ENCODE measurements at regions not wholly inside any gene's neighbourhood (a gene's known extent, or its start where the extent isn't known, plus 50 kb on each side); places are given as distances from the start of the nearest gene placed in this dataset.

DNA sequence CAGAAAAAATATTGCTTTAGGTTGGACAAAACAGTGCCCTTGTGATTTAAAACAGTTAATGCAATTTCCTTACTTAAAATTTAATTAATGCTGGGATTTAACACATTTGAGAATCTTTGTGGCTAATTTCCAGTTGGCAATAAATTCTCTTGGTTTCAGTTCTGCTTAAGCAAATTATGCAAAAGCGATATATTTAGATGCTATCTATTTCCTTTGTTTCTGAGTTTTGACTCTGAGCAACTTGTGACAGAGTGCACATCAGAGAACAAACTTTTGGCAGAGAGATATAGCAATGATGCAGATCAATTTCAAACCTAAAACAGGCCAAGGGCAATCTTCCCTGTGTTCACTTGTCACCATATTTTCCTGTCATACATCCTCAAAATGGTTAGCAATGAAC lies 933.6 kb upstream of the ZWINT start:
- DNase-seq, result no peak

DNA sequence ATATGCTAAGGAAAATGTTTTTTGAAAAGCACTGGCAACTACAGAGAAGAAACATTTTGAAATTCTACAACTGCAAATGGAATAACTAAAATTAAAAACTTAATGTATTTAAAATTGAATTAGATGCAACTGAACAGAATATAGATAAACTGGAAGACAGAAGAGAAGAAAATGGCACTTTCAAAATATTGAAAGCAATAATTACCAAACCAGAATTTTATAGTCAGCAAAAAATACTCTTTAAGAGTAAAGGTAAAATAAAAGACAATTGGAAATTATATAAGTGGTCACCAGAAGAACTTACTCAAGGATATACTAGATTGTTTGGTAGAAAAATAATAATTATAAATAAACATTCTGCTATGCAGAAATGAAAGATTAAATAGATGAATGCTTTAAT lies 927.7 kb upstream of the ZWINT start:
- DNase-seq, result no peak

DNA sequence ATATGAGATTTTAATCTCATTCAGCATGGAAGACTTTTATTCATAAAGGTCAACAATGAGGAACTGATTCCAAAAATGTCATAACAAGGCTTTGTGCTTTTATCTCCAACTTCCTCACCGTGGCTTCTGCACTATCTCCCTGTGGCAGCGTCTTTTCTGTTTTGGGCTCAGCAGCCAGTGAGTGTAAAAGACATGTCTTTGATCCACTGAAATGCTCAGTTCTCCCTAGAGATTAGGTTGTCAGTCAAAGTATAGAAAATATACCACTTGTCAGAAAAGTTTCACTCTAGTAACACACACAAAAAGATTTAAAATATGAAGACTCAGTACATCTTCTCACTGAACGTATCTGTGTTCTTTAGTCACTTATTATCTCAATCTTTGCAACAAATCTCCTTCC lies 901.8 kb upstream of the ZWINT start:
- no peak for DNase-seq

DNA sequence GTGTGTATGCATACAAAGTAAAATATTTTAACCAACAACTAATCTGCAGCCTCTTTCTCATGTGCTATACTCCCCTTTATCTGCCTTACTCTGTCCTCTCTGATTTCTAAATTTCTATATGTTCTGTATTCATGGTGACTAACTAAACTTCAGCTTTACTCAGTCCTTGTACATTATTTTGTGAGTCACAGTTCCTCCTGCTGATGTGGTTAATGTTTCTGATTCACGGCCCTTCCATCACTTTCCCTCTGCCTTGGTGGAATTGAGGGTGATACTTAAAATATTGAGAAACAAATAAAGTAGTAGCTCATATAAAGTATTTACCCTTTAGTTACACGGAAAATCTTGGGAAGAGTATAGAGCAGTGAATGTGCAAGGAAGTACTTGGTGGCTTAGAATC lies 899.1 kb upstream of the ZWINT start:
- no peak for DNase-seq

DNA sequence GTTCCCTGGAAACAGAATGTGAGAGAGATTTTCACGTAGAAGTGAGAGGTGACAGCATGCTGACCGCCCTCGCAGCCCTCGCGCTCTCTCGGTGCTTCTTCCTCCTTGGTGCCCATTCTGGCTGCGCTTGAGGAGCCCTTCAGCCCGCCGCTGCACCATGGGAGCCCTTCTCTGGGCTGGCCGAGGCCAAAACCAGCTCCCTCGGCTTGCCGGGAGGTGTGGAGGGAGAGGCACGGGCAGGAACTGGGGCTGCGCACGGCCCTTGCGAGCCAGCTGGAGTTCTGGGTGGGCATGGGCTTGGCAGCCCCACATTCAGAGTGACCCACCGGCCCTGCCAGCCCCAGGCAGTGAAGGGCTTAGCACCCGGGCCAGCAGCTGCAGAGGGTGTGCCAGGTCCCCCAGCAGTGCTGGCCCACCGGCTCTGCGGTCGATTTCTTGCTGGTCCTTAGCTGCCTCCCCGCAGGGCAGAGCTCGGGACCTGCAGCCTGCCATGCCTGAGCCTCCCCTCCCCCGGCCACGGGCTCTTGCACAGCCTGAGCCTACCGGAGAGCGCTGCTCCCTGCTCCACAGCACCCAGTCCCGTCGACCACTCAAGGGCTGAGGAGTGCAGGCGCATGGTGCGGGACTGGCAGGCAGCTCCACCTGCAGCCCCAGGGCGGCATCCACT lies 888.7 kb upstream of the ZWINT start:
- DNase-seq, result no peak

DNA sequence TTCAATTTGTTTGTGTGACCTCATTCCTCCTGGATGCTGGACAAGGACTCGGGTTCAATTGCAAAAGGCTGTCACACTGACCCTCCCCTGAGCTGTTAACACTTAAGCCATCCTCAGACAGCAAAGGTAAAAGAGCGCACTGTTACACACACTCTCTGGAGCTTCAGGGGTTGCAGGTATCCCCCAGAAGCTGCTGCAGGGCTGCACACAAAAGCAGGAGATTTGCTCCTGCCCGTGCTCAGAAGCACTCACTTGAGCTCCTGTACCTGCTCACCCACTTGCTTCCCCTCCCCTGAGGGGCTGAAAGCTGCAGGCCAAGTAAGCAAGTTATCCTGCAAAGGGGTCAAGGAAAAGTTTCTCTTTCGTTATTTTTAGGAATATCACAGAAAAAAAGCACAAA lies 886.2 kb upstream of the ZWINT start:
- DNase-seq, result no peak

DNA sequence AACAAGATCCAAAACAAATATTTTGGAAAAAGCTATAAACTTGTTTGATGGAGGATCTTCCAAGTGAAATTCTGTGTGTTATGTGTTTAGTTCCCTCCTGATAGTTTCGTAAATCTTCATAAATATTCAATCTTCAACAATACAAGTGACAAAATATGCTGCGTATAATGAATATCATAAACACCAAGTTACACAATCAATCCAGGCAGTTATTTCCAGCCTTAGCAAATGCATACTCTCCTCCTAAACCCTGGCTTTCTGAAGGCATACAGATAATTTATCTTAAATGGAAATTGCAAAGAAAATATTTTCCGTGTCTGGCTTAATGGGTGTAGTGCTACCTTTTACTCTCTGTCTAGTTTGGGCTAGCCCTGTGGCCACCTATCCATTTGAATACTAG lies 864.9 kb upstream of the ZWINT start:
- DNase-seq, result no peak

DNA sequence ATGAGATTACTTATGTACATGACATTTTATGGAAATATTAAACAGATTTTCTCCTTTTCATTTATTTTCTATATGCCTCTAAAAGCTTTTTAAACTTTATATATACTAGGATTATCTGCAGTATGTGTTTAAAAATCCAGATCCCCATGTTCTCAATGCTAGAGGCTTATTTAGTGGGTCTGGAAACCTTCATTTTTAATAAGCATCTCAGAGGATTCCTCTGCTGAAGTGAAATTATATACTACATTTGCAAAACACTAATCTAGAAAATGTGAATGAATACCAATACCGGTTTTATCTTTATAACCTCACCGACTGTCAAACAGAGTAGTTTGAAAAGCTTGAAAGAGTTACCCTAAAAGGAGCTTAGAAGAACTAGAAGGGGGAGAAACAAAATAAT lies 863.8 kb upstream of the ZWINT start:
- DNase-seq, result no peak

GRCh38 chr10:57222603-57223002 lies 861.5 kb upstream of the ZWINT start:
- no peak for DNase-seq

DNA sequence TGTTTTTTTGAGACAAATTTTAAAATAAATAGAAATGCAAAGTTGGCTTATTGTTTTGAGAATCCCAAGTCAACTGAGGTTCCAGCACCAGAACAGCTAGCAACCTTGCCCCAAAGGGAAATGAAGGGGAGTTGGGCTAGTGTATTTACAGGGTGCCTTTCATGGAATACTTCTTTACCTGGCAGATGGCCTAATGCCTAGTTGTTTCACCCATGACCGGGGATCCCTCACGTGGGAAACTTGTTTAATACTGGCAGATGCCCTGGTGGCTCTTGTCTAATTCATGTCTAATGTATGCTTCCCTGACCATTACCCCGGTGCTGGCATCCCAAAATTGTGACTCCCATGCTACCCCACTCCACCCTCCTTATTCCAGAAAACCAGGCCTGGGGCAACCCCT lies 861.1 kb upstream of the ZWINT start:
- DNase-seq, result no peak

DNA sequence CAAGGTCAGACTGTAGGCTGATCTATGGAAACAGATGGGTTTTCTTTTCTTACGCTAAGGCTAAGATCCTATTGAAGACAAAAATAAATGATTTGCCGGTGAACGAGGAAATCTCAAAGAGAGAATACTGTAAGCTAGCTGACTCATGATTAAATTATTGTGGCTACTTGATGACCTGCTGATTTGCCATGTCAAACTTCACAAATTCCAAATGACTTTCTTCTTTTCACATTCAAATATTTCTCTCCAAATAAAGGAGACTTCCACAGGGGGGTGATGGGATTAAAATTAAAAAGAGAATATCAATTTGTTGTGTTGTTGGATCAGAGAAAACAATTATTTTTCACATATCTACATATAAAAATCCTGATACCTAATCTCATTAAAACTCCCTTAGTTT lies 860.6 kb upstream of the ZWINT start:
- no peak for DNase-seq

- no peak for DNase-seq
Observed at GRCh38 chr10:57218382-57218781, 857.3 kb upstream of the ZWINT start.

DNA sequence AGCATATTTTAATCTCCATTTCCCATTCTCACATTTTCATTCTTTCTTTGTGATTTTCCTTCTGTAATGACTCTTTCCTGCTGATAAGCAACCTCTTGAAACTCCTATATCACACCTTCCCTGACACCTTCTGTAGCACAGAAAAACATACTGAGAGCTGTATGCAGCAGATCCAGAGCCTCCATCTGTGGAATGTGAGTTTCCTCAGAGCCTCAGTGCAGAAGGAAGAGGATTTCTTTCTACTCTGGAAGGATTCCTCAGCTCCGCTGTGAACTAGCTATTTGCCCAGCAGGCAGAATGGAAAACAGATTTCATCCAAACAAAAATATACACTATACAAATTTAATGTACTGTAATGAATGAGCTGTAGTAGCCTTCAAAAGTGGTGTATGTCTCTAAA lies 841.3 kb upstream of the ZWINT start:
- no peak for DNase-seq

- DNase-seq, result no peak
Observed at GRCh38 chr10:57188846-57189245, 827.8 kb upstream of the ZWINT start.

GRCh38 chr10:57186201-57186600 lies 825.1 kb upstream of the ZWINT start:
- no peak for DNase-seq

DNA sequence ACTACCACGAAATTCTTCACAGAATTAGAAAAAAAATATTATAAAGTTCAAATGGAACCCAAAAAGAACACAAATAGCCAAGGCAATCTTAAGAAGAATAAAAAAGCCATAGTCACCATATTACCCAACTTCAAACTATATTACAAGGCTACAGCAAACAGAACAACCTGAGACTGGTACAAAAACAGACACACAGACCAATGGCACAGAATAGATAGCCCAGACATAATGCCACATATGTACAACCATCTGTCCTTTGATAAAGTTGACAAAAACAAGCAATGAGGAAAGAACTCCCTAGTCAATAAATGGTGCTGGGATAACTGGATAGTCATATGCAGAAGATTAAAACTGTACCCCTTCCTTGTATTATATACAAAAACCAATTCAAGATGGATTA lies 808.5 kb upstream of the ZWINT start:
- no peak for DNase-seq

DNA sequence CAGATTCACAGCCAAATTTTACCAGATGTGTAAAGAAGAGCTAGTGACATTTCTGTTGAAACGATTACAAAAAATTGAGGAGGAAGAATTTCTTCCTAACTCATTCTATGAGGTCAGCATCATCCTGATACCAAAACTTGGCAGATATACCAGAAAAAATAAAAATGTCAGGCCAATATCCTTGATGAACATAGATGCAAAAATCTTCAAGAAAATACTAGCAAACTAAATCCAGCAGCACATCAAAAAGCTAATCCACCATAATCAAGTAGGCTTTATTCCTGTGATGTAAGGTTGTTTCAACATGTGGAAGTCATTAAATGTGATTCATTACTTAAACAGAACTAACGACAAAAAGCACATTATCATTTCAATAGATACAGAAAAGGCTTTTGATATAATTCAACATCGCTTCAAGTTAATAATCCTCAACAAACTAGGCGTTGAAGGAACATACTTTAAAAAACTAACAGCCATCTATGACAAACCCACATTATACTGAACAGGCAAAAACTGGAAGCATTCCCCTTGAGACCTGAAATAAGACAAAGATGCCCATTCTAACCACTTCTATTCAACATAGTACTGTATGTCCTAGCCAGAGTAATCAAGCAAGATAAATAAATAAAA lies 807.7 kb upstream of the ZWINT start:
- no peak for DNase-seq

- no peak for DNase-seq
Observed at GRCh38 chr10:57165671-57166070, 804.6 kb upstream of the ZWINT start.

GRCh38 chr10:57162231-57162630 lies 801.2 kb upstream of the ZWINT start:
- no peak for DNase-seq

DNA sequence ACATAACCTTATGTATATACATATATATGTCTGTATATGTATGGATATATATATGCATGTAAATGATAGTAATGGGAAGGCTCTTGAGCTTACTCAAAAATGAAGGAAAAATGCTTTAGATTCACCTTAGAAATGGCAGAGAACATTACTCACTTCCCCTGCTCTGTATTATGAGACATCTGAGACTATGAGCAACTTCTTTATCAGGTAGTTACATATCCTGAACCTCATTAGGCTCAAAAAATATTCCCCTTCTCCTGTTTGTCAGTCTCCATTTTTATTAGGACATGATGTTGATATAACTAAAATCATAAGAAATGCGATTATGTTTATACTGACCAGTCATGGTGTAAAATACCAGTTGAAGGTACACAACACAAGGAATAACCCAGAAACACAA lies 800.1 kb upstream of the ZWINT start:
- no peak for DNase-seq

DNA sequence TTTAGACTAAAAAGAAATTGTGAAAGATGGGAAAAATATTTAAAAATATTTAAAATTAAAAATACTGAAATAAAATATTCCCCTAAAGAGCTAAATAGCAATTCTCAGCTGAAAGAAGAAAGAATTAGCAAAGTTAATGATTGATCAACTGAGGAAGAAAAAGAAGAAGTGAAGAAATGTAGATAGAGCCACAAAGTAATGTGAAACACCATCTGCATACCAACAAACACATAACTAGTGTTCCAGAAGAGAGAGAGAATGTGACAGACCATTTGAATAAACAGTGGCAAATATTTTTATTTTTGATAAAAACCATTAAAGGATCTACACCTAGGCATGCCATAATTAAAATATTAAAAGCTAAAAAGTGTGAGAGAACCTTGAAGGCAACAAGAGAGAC lies 784.5 kb upstream of the ZWINT start:
- DNase-seq, result no peak

- DNase-seq, result no peak
Observed at GRCh38 chr10:57142925-57143576, 782.0 kb upstream of the ZWINT start.

DNA sequence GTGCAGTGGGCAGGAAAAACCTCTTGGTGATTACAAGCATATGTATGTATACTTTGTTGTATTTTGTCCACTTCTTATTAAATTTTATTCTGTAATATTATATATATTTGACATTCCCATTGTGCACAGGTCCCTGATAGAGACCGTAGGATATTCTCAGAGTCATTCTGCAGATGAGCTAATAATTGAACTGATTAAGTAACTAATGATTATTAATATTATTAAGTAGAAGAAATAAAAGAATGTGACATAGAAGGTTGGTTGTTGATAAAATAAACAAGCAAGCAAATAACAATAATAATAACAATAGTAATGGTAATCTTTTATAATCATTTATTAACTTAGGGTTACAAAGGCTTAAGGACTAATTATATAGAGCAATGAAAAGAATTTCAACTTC lies 780.6 kb upstream of the ZWINT start:
- DNase-seq, result no peak

- no peak for DNase-seq
Observed at GRCh38 chr10:57119684-57120083, 758.6 kb upstream of the ZWINT start.

DNA sequence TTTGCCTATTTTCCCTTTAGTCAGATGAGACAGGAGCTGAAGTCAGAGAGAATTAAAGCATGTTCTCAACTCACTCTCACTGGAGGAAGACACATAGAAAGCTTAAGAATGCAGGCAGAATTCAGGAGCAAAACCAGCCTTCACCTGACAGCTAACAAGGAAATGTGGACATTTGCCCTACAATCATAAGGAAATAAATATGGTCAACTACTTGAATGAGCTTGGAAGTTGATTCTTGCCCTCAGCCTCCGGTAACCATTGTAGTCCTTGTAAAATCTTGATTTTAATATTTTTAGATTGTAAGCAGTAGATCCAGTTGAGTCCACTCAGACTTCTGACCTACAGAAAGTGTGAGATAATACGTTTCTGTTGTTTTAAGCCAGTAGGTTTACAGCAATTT lies 752.5 kb upstream of the ZWINT start:
- DNase-seq, result no peak
